ENCODE measurements at regions not wholly inside any gene's neighbourhood (a gene's known extent, or its start where the extent isn't known, plus 50 kb on each side); places are given as distances from the start of the nearest gene placed in this dataset.

DNA sequence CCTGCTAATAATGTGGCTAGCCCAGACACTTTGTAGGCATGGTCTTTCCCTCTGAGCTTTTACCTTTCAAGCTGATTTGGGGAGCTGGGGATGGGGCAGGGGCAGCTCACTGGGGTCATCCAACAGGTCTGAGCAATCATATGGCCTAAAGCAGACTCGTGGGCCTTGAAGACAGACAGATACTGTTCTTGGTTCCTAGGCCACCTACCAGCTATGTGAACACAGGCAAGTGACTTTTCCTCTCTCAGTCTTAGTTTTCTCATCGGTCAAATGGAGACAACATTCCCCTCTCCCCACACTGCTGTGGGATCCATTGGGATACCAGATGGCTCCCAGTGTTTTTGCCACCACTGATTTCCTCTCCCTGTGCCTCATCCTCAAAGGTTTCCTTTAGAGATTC lies 181.8 kb downstream of the RRAGC start:
- ChIA-PET POLR2A (no interaction called here), CTCF (no interaction called here)
- Histone ChIP-seq H3K9ac (replicated peaks; ENCODE audit: extremely low read depth, insufficient read depth, low read length) (no peak overlapping the region), H3K4me1 (ENCODE audit: control insufficient read depth, extremely low read depth, insufficient read depth, low read length) (no peaks in the 10 kb centered on the region), H3K36me3 (ENCODE audit: control insufficient read depth in 2 of 2, extremely low read depth in 1 of 2, insufficient read depth in 2 of 2, low read length in 2 of 2) (no peaks in the 10 kb centered on the region), H3K79me2 (ENCODE audit: control insufficient read depth, insufficient read depth, low read length) (no peaks in the 10 kb centered on the region), H3K27me3 (ENCODE audit: control insufficient read depth in 2 of 2, insufficient read depth in 2 of 2, low read length in 2 of 2) (no peaks in the 10 kb centered on the region), H4K20me1 (replicated peaks; ENCODE audit: control insufficient read depth, extremely low read depth, insufficient read depth, low read length) (no peaks in the 10 kb centered on the region), H3K27ac (ENCODE audit: insufficient read depth, low read depth, low read length) (no peak overlapping the region), H2AFZ (ENCODE audit: low read depth, low read length) (no peak overlapping the region), H3K9me3 (replicated peaks; ENCODE audit: control insufficient read depth, insufficient read depth, low read length) (no peaks in the 10 kb centered on the region), H3K9me1 (replicated peaks; ENCODE audit: control insufficient read depth, extremely low read depth, insufficient read depth, low read length) (no peaks in the 10 kb centered on the region), H3K4me3 (replicated peaks in 1 of 3; ENCODE audit: insufficient read depth in 1 of 3, low read depth in 1 of 3, low read length in 3 of 3) (no peak overlapping the region), H3K4me2 (ENCODE audit: insufficient read depth, low read length) (no peak overlapping the region)
- DNase-seq (ENCODE audit: low read depth, low spot score) (no peak), FAIRE-seq (no peak)
- TF ChIP-seq FOS (IDR thresholded peaks at IDR 0.05; ENCODE audit: borderline replicate concordance, insufficient read depth, low read length) (no peak), CTCF (IDR thresholded peaks at IDR 0.05; ENCODE audit: extremely low read depth in 1 of 2, insufficient read depth in 1 of 2, low read depth in 1 of 2, low read length in 2 of 2) (no peak), MYC (IDR thresholded peaks at IDR 0.05; ENCODE audit: low read depth, low read length) (no peak), MAX (IDR thresholded peaks at IDR 0.05; ENCODE audit: insufficient read depth, insufficient read length) (no peak), POLR2AphosphoS5 (IDR thresholded peaks at IDR 0.05; ENCODE audit: insufficient read depth, low read depth, low read length) (no peak), JUN (IDR thresholded peaks at IDR 0.05; ENCODE audit: borderline replicate concordance, insufficient read depth, insufficient read length, low read depth) (no peak), POLR2A (IDR thresholded peaks at IDR 0.05; ENCODE audit: low read depth, low read length) (no peak), GATA2 (IDR thresholded peaks at IDR 0.05; ENCODE audit: insufficient read depth, insufficient read length, low read depth, low read length) (no peak), EZH2 (IDR thresholded peaks at IDR 0.05; ENCODE audit: borderline replicate concordance, low read depth, low read length, severe bottlenecking) (no peak)
- dilution Hi-C loops (cut with MboI; ENCODE audit: extremely low pct_ligation_motif_present, low sequenced_read_pairs): no loop called here
- intact Hi-C loops (cut with micrococcal nuclease): no loop called here
- BruUV-seq (replicated peaks): no TSS peak
